ENCODE measurements at regions not wholly inside any gene's neighbourhood (a gene's known extent, or its start where the extent isn't known, plus 50 kb on each side); places are given as distances from the start of the nearest gene placed in this dataset.

GRCh38 chr2:121900391-121900790 is 144.9 kb downstream of the TSN start:
- no peak for DNase-seq

- DNase-seq: no peak
These were observed 146.7 kb downstream of the TSN start for GRCh38 chr2:121902171-121902591.

- DNase-seq: no peak
These were observed 147.2 kb downstream of the TSN start for GRCh38 chr2:121902616-121903015.

GRCh38 chr2:121903037-121903689 is 147.7 kb downstream of the TSN start:
- no peak for DNase-seq

GRCh38 chr2:121904656-121905055 is 149.2 kb downstream of the TSN start:
- no peak for DNase-seq

- no peak for DNase-seq
These were observed 149.8 kb downstream of the TSN start for GRCh38 chr2:121905201-121905600.

- DNase-seq: no peak
These were observed 150.7 kb downstream of the TSN start for GRCh38 chr2:121906170-121906569.

- no peak for DNase-seq
These were observed 152.5 kb downstream of the TSN start for GRCh38 chr2:121907928-121908327.

- DNase-seq: no peak
These were observed 154.7 kb downstream of the TSN start for GRCh38 chr2:121910139-121910538.

- DNase-seq: no peak
These were observed 155.6 kb downstream of the TSN start for GRCh38 chr2:121911036-121911435.

GRCh38 chr2:121917143-121917542 is 161.7 kb downstream of the TSN start:
- no peak for DNase-seq

- DNase-seq: no peak
These were observed 162.8 kb downstream of the TSN start for GRCh38 chr2:121918231-121918630.

- no peak for DNase-seq
These were observed 164.4 kb downstream of the TSN start for GRCh38 chr2:121919803-121920202.

- DNase-seq: no peak
These were observed 170.0 kb downstream of the TSN start for GRCh38 chr2:121925466-121925865.

GRCh38 chr2:121943285-121943684 is 187.8 kb downstream of the TSN start:
- no peak for DNase-seq

- DNase-seq: no peak
These were observed 188.8 kb downstream of the TSN start for GRCh38 chr2:121944072-121944831.

GRCh38 chr2:121947674-121948073 is 192.2 kb downstream of the TSN start:
- no peak for DNase-seq

GRCh38 chr2:121949271-121949670 is 193.8 kb downstream of the TSN start:
- DNase-seq: no peak

- DNase-seq: no peak
These were observed 200.0 kb downstream of the TSN start for GRCh38 chr2:121955426-121955825.

GRCh38 chr2:121955872-121956271 is 200.4 kb downstream of the TSN start:
- DNase-seq: no peak

- no peak for DNase-seq
These were observed 204.8 kb downstream of the TSN start for GRCh38 chr2:121960251-121960650.

- DNase-seq: no peak
These were observed 206.3 kb downstream of the TSN start for GRCh38 chr2:121961761-121962160.

- DNase-seq: no peak
These were observed 210.2 kb downstream of the TSN start for GRCh38 chr2:121965661-121966060.

GRCh38 chr2:121966663-121967062 is 211.2 kb downstream of the TSN start:
- DNase-seq: no peak

- DNase-seq: no peak
These were observed 213.7 kb downstream of the TSN start for GRCh38 chr2:121969166-121969565.

Measured in activated effector memory CD4-positive, alpha-beta T cell treated with Interleukin-2 at 50 U/mL for 16 hours (primary cell).